K562 (cell line): ENCODE measurements at regions not wholly inside any gene's neighbourhood (a gene's known extent, or its start where the extent isn't known, plus 50 kb on each side); places are given as distances from the start of the nearest gene placed in this dataset.

Source experiments
- ATAC-seq: fragments of 200-7000 bp; cut with Tn5 transposase; 3 replicates; pipeline ENCODE4 v1.9.1; 2020; ENCODE audit warnings: moderate library complexity
- BruUV-seq: library from RNA; stranded (reverse); fragments of 400-500 nt; replicated peaks from 2 replicates; lab custom pipeline; 2021; lab: Mats Ljungman, UMichigan
- CTCF ChIA-PET: fragments of 300-600 bp; formaldehyde crosslinking; extraction: SDS; loops from one replicate; lab custom pipeline; 2021; ENCODE audit warnings: low intra/inter-chr PET ratio; lab: Yijun Ruan, JAX
- POLR2A ChIA-PET: fragments of 300-600, 350-650 bp; sonication (Branson Sonifier 250); formaldehyde crosslinking; extraction: SDS; loops from one replicate; lab custom pipeline; 2021; ENCODE audit warnings: antibody characterized with exemption, inconsistent platforms; lab: Yijun Ruan, JAX
- DNase-seq, 4 experiments: peaks; one replicate each; pipeline versions ENCODE4 v3.0.0 to v3.0.0-alpha.2; 2011 to 2018; ENCODE audit warnings: low spot score in 3 of 4, mixed read lengths in 3 of 4; ENCODE audit errors: extremely low read depth in 1 of 4
- FAIRE-seq: peaks from 2 replicates; lab custom pipeline; 2011; peaks lifted over from hg19 to GRCh38; lab: Jason Lieb, UNC
- H2AFZ ChIP-seq: 2 replicates; pipeline ENCODE4 v1.6.0; 2011; ENCODE audit warnings: low read depth, low read length, control low read depth, inconsistent platforms
- H3K27ac ChIP-seq: fragments of 200-600 bp; 3 replicates; pipeline ENCODE4 v1.8.0; 2011; ENCODE audit warnings: low read depth, mild to moderate bottlenecking, control low read depth, inconsistent platforms, low read length, moderate library complexity, mixed read lengths; ENCODE audit errors: extremely low read depth
- H3K27me3 ChIP-seq, 2 experiments: fragments of 300-600 bp in 1 of 2; 2 replicates in 1 of 2; 3 replicates in 1 of 2; pipeline versions ENCODE4 v1.6.0 to v1.8.0; 2011; ENCODE audit warnings: inconsistent platforms in 2 of 2, low read length in 2 of 2, mild to moderate bottlenecking in 1 of 2, mixed read lengths in 1 of 2, moderate library complexity in 1 of 2; ENCODE audit not compliant: control insufficient read depth in 2 of 2, insufficient read depth in 2 of 2
- H3K36me3 ChIP-seq: fragments of 300-600 bp; 3 replicates; pipeline ENCODE4 v1.8.0; 2011; ENCODE audit warnings: mild to moderate bottlenecking, low read length, inconsistent platforms; ENCODE audit not compliant: control insufficient read depth, insufficient read depth
- H3K4me1 ChIP-seq, 2 experiments: fragments of 200-600 bp in 1 of 2; replicated peaks in 1 of 2; 2 replicates in 1 of 2; 3 replicates in 1 of 2; pipeline versions ENCODE4 v1.5.1 to v1.8.0; 2011; ENCODE audit warnings: inconsistent platforms in 2 of 2, low read length in 2 of 2, mild to moderate bottlenecking in 1 of 2, mixed read lengths in 1 of 2, moderate library complexity in 1 of 2; ENCODE audit not compliant: control insufficient read depth in 2 of 2, insufficient read depth in 2 of 2
- H3K4me2 ChIP-seq: 2 replicates; pipeline ENCODE4 v1.6.1; 2011; ENCODE audit warnings: low read length, control low read depth, inconsistent platforms, mixed read lengths; ENCODE audit not compliant: insufficient read depth
- H3K4me3 ChIP-seq: fragments of 200-600 bp; sonication (generic), shearing (Covaris generic); 2 replicates; pipeline ENCODE4 v1.5.1; 2016; ENCODE audit warnings: control low read depth, inconsistent platforms
- H3K79me2 ChIP-seq: fragments of 200-600 bp; 3 replicates; pipeline ENCODE4 v1.8.0; 2011; ENCODE audit warnings: low read length, inconsistent platforms; ENCODE audit not compliant: control insufficient read depth, insufficient read depth
- H3K9ac ChIP-seq, 2 experiments: 2 replicates each; pipeline versions ENCODE4 v1.6.0 to v1.6.1; 2011; ENCODE audit warnings: low read depth in 2 of 2, low read length in 2 of 2, control low read depth in 1 of 2, inconsistent platforms in 1 of 2, mild to moderate bottlenecking in 1 of 2, mixed read lengths in 1 of 2; ENCODE audit not compliant: insufficient read depth in 1 of 2
- H3K9me1 ChIP-seq: one replicate; pipeline ENCODE4 v1.6.0; 2011; ENCODE audit warnings: inconsistent platforms, mild to moderate bottlenecking, low read length, moderate library complexity; ENCODE audit not compliant: control insufficient read depth, insufficient read depth
- H3K9me3 ChIP-seq: replicated peaks from 2 replicates; pipeline ENCODE4 v1.5.1; 2011; ENCODE audit warnings: low read depth, low read length, inconsistent platforms; ENCODE audit not compliant: control insufficient read depth, insufficient read depth
- H4K20me1 ChIP-seq: replicated peaks from 2 replicates; pipeline ENCODE4 v1.6.1; 2011; ENCODE audit warnings: low read length, inconsistent platforms, mixed read lengths; ENCODE audit not compliant: control insufficient read depth, insufficient read depth
- FOXJ3 ChIP-seq: sonication (generic); formaldehyde crosslinking; IDR thresholded peaks from 2 replicates; pipeline ENCODE4 v1.4.0; 2020; ENCODE audit warnings: mild to moderate bottlenecking, missing genetic modification reagents
- RAD21 ChIP-seq, 2 experiments: fragments of 250-450 bp in 1 of 2; fragments of 450-650 bp in 1 of 2; sonication (Bioruptor Pico) in 1 of 2; formaldehyde crosslinking in 1 of 2; IDR thresholded peaks in 1 of 2; conservative IDR thresholded peaks in 1 of 2; 2 replicates each; pipeline versions ENCODE4 v1.4.0 to v1.8.0; 2020 to 2022; ENCODE audit warnings: mild to moderate bottlenecking in 2 of 2, moderate library complexity in 1 of 2
- TAF15 ChIP-seq: fragments of 200-400 bp; formaldehyde crosslinking; IDR thresholded peaks from 2 replicates; pipeline ENCODE4 v1.6.1; 2017; ENCODE audit warnings: mild to moderate bottlenecking, low read depth, low read length, moderate library complexity
- XRCC5 ChIP-seq: fragments of 200-400 bp; formaldehyde crosslinking; IDR thresholded peaks from 2 replicates; pipeline ENCODE4 v1.6.1; 2017; ENCODE audit warnings: low read depth, mild to moderate bottlenecking, low read length
- ZNF766 ChIP-seq: fragments of 200-800 bp; sonication (Bioruptor generic); conservative IDR thresholded peaks from 2 replicates; pipeline ENCODE4 v1.6.1; 2016; ENCODE audit warnings: missing genetic modification characterization, missing compliant biosample characterization
- ZSCAN32 ChIP-seq: fragments of 450-650 bp; formaldehyde crosslinking; IDR thresholded peaks from 2 replicates; pipeline ENCODE4 v1.4.0; 2020; ENCODE audit warnings: mild to moderate bottlenecking, moderate library complexity
- ZZZ3 ChIP-seq: fragments of 450-650 bp; IDR thresholded peaks from 2 replicates; pipeline ENCODE4 v1.6.1; 2016; ENCODE audit warnings: antibody characterized with exemption, mild to moderate bottlenecking, moderate library complexity
- WGBS: fragments of 100-300 bp; shearing (Covaris generic); methylation state at CpG from one replicate; pipeline ENCODE4 v1.1.6; 2016; ENCODE audit warnings: low coverage, mixed read lengths; ENCODE audit not compliant: insufficient coverage; ENCODE audit errors: missing lambda C conversion rate; 5-methylcytosine and 5-hydroxymethylcytosine counted together
- in situ Hi-C: fragments of 300-500 bp; cut with MboI; formaldehyde crosslinking; loops from 4 replicates; pipeline ENCODE4 v1.15.0; 2018; ENCODE audit warnings: inconsistent platforms, mixed read lengths
- intact Hi-C: fragments of 100-400 bp; cut with micrococcal nuclease; formaldehyde crosslinking; loops from 2 replicates; pipeline ENCODE4 v1.14.2; 2022
- TF ChIP-seq, protein P1 (sequence below): fragments of 250-450 bp; sonication (Bioruptor Pico); IDR thresholded peaks from 2 replicates; pipeline ENCODE4 v1.6.1; 2021; ENCODE audit warnings: mild to moderate bottlenecking
- TF ChIP-seq, protein P2 (sequence below): IDR thresholded peaks from 2 replicates; pipeline ENCODE4 v1.6.1; 2016; ENCODE audit warnings: missing genetic modification characterization, missing compliant biosample characterization
- TF ChIP-seq, protein P3 (sequence below): fragments of 450-650 bp; IDR thresholded peaks from 2 replicates; pipeline ENCODE4 v1.6.1; 2016; ENCODE audit warnings: low read depth, mild to moderate bottlenecking, moderate library complexity

DNA sequence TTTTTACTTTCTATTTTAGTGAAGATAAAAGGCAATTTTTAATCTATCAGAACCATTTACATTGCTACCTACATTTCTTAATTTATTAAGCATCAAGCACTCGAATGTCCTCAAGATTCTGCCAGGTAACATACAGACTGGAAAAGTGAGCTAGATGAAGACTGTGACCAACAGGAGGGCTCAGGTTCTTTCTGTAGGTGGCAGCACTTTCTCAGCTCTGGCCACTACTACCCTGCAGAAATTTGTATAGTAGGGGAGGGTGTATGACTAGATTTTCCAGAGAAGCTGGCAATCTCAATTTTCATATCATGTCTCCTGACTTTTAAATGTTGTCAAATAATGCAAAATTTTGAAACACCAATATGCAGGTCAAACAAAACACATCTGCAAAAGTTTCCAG is 165.0 kb upstream of the SUCLG2 start:
- no peaks in the 10 kb centered on the region for H3K36me3 ChIP-seq
- no peak overlapping the region for H3K9ac ChIP-seq
- FAIRE-seq (no peak), ATAC-seq (no peak), DNase-seq (peak in 1 of 4 experiments; percentile 0)
- 0% methylated on average over 1 of the region's 1 CpG for WGBS
- no peak overlapping the region for H3K4me2 ChIP-seq
- in situ Hi-C loops (no loop called here), intact Hi-C loops (no loop called here)
- no peaks in the 10 kb centered on the region for H3K79me2 ChIP-seq
- ChIA-PET CTCF (no interaction called here), POLR2A (no interaction called here)
- H3K27me3 ChIP-seq, result no peaks in the 10 kb centered on the region
- TF ChIP-seq RAD21 (CRISPR knock-in tag; conservative IDR thresholded peaks at IDR 0.05 in 1 of 2, IDR thresholded peaks at IDR 0.05 in 1 of 2) (peak in 1 of 2 experiments; percentile 14; a peak in 1 of 4 replicates), TAF15 (no peak)
- no peak overlapping the region for H3K4me3 ChIP-seq
- no TSS peak for BruUV-seq
- H3K4me1 ChIP-seq, result no peaks in the 10 kb centered on the region
- no peak overlapping the region for H3K27ac ChIP-seq
- no peaks in the 10 kb centered on the region for H3K9me1 ChIP-seq
- no peaks in the 10 kb centered on the region for H3K9me3 ChIP-seq
- no peaks in the 10 kb centered on the region for H4K20me1 ChIP-seq
- H2AFZ ChIP-seq, result no peak overlapping the region

DNA sequence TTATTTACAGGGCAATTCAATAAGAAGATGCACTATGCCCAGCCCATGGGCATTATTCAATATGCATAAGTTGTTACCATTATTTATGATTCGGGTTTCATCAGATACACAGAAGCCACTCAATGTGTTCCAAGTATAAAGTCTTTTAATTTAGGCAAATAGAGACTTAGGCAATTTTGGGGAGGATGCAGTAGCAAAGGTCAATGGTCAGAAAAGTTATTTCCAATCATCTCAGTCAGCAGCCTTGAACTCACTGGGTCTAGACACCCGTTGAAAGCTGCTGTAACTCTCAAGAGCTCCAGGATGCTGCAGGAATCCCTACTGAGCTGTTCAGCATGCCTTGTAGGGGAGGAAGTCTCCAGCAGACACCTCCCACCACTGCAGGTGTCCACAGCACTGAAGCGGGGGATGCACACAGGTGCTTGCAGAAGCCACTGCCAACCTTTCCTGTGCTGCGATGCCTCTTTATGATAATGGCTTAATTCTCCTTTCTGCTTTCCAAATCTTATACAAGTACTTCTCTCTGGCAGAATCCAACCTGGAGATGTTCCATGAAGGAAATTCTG is 155.0 kb upstream of the SUCLG2 start:
- in situ Hi-C loops, result no loop called here
- FAIRE-seq, result no peak
- TF ChIP-seq ZNF766 (CRISPR knock-in tag) (no peak), FOXJ3 (CRISPR knock-in tag) (no peak), ZZZ3 (no peak), ZSCAN32 (CRISPR knock-in tag) (no peak), XRCC5 (no peak)
- TF ChIP-seq, protein P1, sequence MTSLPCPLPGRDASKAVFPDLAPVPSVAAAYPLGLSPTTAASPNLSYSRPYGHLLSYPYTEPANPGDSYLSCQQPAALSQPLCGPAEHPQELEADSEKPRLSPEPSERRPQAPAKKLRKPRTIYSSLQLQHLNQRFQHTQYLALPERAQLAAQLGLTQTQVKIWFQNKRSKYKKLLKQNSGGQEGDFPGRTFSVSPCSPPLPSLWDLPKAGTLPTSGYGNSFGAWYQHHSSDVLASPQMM, result no peak
- TF ChIP-seq, protein P2, sequence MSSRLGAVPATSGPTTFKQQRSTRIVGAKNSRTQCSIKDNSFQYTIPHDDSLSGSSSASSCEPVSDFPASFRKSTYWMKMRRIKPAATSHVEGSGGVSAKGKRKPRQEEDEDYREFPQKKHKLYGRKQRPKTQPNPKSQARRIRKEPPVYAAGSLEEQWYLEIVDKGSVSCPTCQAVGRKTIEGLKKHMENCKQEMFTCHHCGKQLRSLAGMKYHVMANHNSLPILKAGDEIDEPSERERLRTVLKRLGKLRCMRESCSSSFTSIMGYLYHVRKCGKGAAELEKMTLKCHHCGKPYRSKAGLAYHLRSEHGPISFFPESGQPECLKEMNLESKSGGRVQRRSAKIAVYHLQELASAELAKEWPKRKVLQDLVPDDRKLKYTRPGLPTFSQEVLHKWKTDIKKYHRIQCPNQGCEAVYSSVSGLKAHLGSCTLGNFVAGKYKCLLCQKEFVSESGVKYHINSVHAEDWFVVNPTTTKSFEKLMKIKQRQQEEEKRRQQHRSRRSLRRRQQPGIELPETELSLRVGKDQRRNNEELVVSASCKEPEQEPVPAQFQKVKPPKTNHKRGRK, result no peak
- TF ChIP-seq, protein P3, sequence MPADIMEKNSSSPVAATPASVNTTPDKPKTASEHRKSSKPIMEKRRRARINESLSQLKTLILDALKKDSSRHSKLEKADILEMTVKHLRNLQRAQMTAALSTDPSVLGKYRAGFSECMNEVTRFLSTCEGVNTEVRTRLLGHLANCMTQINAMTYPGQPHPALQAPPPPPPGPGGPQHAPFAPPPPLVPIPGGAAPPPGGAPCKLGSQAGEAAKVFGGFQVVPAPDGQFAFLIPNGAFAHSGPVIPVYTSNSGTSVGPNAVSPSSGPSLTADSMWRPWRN, result no peak

More for the DNA sequence above, 155.0 kb upstream of the SUCLG2 start:
- intact Hi-C loops, result no loop called here
- CTCF ChIA-PET, result no interaction called here
- DNase-seq (no peak), ATAC-seq (no peak)
- H3K9ac ChIP-seq, result no peak overlapping the region
- POLR2A ChIA-PET, result interaction anchor here (0.7 kb wide), 1 partner anchor 1882 kb away, joined by 3 read pairs; no protein-coding TSS in a partner anchor
- no peaks in the 10 kb centered on the region for H3K4me1 ChIP-seq
- no peaks in the 10 kb centered on the region for H3K79me2 ChIP-seq
- H3K9me1 ChIP-seq, result no peaks in the 10 kb centered on the region
- H4K20me1 ChIP-seq, result no peaks in the 10 kb centered on the region
- no peak overlapping the region for H3K27ac ChIP-seq
- H3K36me3 ChIP-seq, result no peaks in the 10 kb centered on the region
- H3K4me3 ChIP-seq, result no peak overlapping the region
- 0% methylated on average over 4 of the region's 4 CpGs for WGBS
- BruUV-seq, result no TSS peak
- no peak overlapping the region for H3K4me2 ChIP-seq
- H2AFZ ChIP-seq, result no peak overlapping the region
- no peaks in the 10 kb centered on the region for H3K27me3 ChIP-seq
- H3K9me3 ChIP-seq, result no peaks in the 10 kb centered on the region
